ENCODE measurements at regions not wholly inside any gene's neighbourhood (a gene's known extent, or its start where the extent isn't known, plus 50 kb on each side); places are given as distances from the start of the nearest gene placed in this dataset.

GRCh38 chr1:112772781-112773180 lies 57.6 kb upstream of the PPM1J start:
- no peaks in the 10 kb centered on the region for H3K36me3 ChIP-seq
- intact Hi-C loops (cut with DNase I; ENCODE audit: low total_unique reads), result no loop called here
- WGBS, 5 donors, result 84 to 93% (median 89%) methylated on average over 4 of the region's 4 CpGs
- no peak overlapping the region for H3K27ac ChIP-seq
- no peaks in the 10 kb centered on the region for H3K9me3 ChIP-seq
- H3K4me3 ChIP-seq, result no peak overlapping the region
- TF ChIP-seq POLR2A (IDR thresholded peaks at IDR 0.05) (no peak), CTCF (IDR thresholded peaks at IDR 0.05 in 8 of 11, conservative IDR thresholded peaks at IDR 0.05 in 3 of 11) (no peak), POLR2AphosphoS5 (IDR thresholded peaks at IDR 0.05) (no peak)
- peaks cover 0 to 9% (median 0%) of the 10 kb centered on the region in 7 donors for H3K27me3 ChIP-seq (replicated peaks in 1 of 7)
- H3K4me1 ChIP-seq, result peaks cover 0 to 3% (median 0%) of the 10 kb centered on the region in 6 donors
- DNase-seq, result no peak

GRCh38 chr1:112770724-112771123 lies 55.6 kb upstream of the PPM1J start:
- no peak for DNase-seq
- Histone ChIP-seq H3K9me3 (no peaks in the 10 kb centered on the region), H3K4me3 (no peak overlapping the region), H3K27me3 (replicated peaks in 1 of 7) (peaks cover 0 to 9% (median 0%) of the 10 kb centered on the region in 7 donors), H3K36me3 (no peaks in the 10 kb centered on the region), H3K4me1 (peaks cover 0 to 3% (median 0%) of the 10 kb centered on the region in 6 donors), H3K27ac (no peak overlapping the region)
- no peak for TF ChIP-seq POLR2AphosphoS5 (IDR thresholded peaks at IDR 0.05)
- no peak for TF ChIP-seq CTCF (IDR thresholded peaks at IDR 0.05 in 8 of 11, conservative IDR thresholded peaks at IDR 0.05 in 3 of 11)
- no peak for TF ChIP-seq POLR2A (IDR thresholded peaks at IDR 0.05)
- WGBS, 5 donors, result 38 to 63% (median 44%) methylated on average over 3 to 4 of the region's 4 CpGs
- intact Hi-C loops (cut with DNase I; ENCODE audit: low total_unique reads), result no loop called here

GRCh38 chr1:112769611-112770010 lies 54.5 kb upstream of the PPM1J start:
- WGBS, 5 donors, result 64 to 81% (median 76%) methylated on average over 4 of the region's 4 CpGs
- intact Hi-C loops (cut with DNase I; ENCODE audit: low total_unique reads), result no loop called here
- H3K36me3 ChIP-seq, result no peaks in the 10 kb centered on the region
- TF ChIP-seq CTCF (IDR thresholded peaks at IDR 0.05 in 8 of 11, conservative IDR thresholded peaks at IDR 0.05 in 3 of 11) (no peak), POLR2A (IDR thresholded peaks at IDR 0.05) (no peak), POLR2AphosphoS5 (IDR thresholded peaks at IDR 0.05) (no peak)
- H3K27me3 ChIP-seq (replicated peaks in 1 of 7), result peaks cover 0 to 9% (median 0%) of the 10 kb centered on the region in 7 donors
- no peak overlapping the region for H3K27ac ChIP-seq
- H3K4me1 ChIP-seq, result peaks cover 0 to 3% (median 0%) of the 10 kb centered on the region in 6 donors
- H3K9me3 ChIP-seq, result no peaks in the 10 kb centered on the region
- no peak for DNase-seq
- no peak overlapping the region for H3K4me3 ChIP-seq

GRCh38 chr1:112767646-112768045 lies 52.5 kb upstream of the PPM1J start:
- no peaks in the 10 kb centered on the region for H3K9me3 ChIP-seq
- peaks cover 0 to 7% (median 0%) of the 10 kb centered on the region in 7 donors for H3K27me3 ChIP-seq (replicated peaks in 1 of 7)
- no peaks in the 10 kb centered on the region for H3K36me3 ChIP-seq
- 85 to 95% (median 93%) methylated on average over 3 of the region's 3 CpGs for WGBS, 5 donors
- TF ChIP-seq POLR2A (IDR thresholded peaks at IDR 0.05) (no peak), POLR2AphosphoS5 (IDR thresholded peaks at IDR 0.05) (no peak), CTCF (IDR thresholded peaks at IDR 0.05 in 8 of 11, conservative IDR thresholded peaks at IDR 0.05 in 3 of 11) (no peak)
- DNase-seq, result no peak
- no peak overlapping the region for H3K4me3 ChIP-seq
- intact Hi-C loops (cut with DNase I; ENCODE audit: low total_unique reads), result no loop called here
- no peak overlapping the region for H3K27ac ChIP-seq
- H3K4me1 ChIP-seq, result peaks cover 0 to 3% (median 0%) of the 10 kb centered on the region in 6 donors
